ENCODE measurements at regions not wholly inside any gene's neighbourhood (a gene's known extent, or its start where the extent isn't known, plus 50 kb on each side); places are given as distances from the start of the nearest gene placed in this dataset.
"Not testable (repeated sequence)": the region's sequence is repeated elsewhere in the genome, so short reads cannot be mapped to it uniquely, and the experiment has no call there.

- no peak for DNase-seq (ENCODE audit: low read depth)
Measured at GRCh38 chr12:16857456-16857923, 251.5 kb upstream of the LMO3 start.

GRCh38 chr12:16854465-16854864 is 248.5 kb upstream of the LMO3 start:
- DNase-seq (ENCODE audit: low read depth): no peak

GRCh38 chr12:16849473-16849872 is 243.5 kb upstream of the LMO3 start:
- no peak for DNase-seq (ENCODE audit: low read depth)

GRCh38 chr12:16844875-16845274 is 238.9 kb upstream of the LMO3 start:
- peak; percentile 10 for DNase-seq (ENCODE audit: low read depth)

GRCh38 chr12:16833376-16834015 is 227.5 kb upstream of the LMO3 start:
- no peak for DNase-seq (ENCODE audit: low read depth)

- DNase-seq (ENCODE audit: low read depth): no peak
Measured at GRCh38 chr12:16828891-16829290, 222.9 kb upstream of the LMO3 start.

- DNase-seq (ENCODE audit: low read depth): no peak
Measured at GRCh38 chr12:16807731-16808130, 201.8 kb upstream of the LMO3 start.

- DNase-seq (ENCODE audit: low read depth): no peak
Measured at GRCh38 chr12:16796168-16796567, 190.2 kb upstream of the LMO3 start.

GRCh38 chr12:16789204-16789790 is 183.3 kb upstream of the LMO3 start:
- DNase-seq (ENCODE audit: low read depth): no peak

- no peak for DNase-seq (ENCODE audit: low read depth)
Measured at GRCh38 chr12:16788506-16789203, 182.7 kb upstream of the LMO3 start.

GRCh38 chr12:16785953-16786352 is 180.0 kb upstream of the LMO3 start:
- no peak for DNase-seq (ENCODE audit: low read depth)

- no peak for DNase-seq (ENCODE audit: low read depth)
Measured at GRCh38 chr12:16785524-16785923, 179.6 kb upstream of the LMO3 start.

- not testable (repeated sequence) for DNase-seq (ENCODE audit: low read depth)
Measured at GRCh38 chr12:16769129-16769528, 163.2 kb upstream of the LMO3 start.

- DNase-seq (ENCODE audit: low read depth): no peak
Measured at GRCh38 chr12:16766736-16767135, 160.8 kb upstream of the LMO3 start.

GRCh38 chr12:16763901-16764300 is 157.9 kb upstream of the LMO3 start:
- DNase-seq (ENCODE audit: low read depth): no peak

- no peak for DNase-seq (ENCODE audit: low read depth)
Measured at GRCh38 chr12:16756833-16757555, 151.0 kb upstream of the LMO3 start.

- DNase-seq (ENCODE audit: low read depth): no peak
Measured at GRCh38 chr12:16730772-16731171, 124.8 kb upstream of the LMO3 start.

GRCh38 chr12:16726879-16727278 is 120.9 kb upstream of the LMO3 start:
- DNase-seq (ENCODE audit: low read depth): peak; percentile 65

- no peak for DNase-seq (ENCODE audit: low read depth)
Measured at GRCh38 chr12:16719713-16720416, 113.9 kb upstream of the LMO3 start.

- DNase-seq (ENCODE audit: low read depth): no peak
Measured at GRCh38 chr12:16716928-16717327, 111.0 kb upstream of the LMO3 start.

- DNase-seq (ENCODE audit: low read depth): no peak
Measured at GRCh38 chr12:16692099-16692498, 86.1 kb upstream of the LMO3 start.

- no peak for DNase-seq (ENCODE audit: low read depth)
Measured at GRCh38 chr12:16691624-16692023, 85.7 kb upstream of the LMO3 start.

All from Daoy (cell line).